ENCODE measurements at regions not wholly inside any gene's neighbourhood (a gene's known extent, or its start where the extent isn't known, plus 50 kb on each side); places are given as distances from the start of the nearest gene placed in this dataset.
"Not testable (repeated sequence)": the region's sequence is repeated elsewhere in the genome, so short reads cannot be mapped to it uniquely, and the experiment has no call there.

- H3K9me3 Mint-ChIP-seq = peaks cover 26% of the 10 kb centered on the region
- H3K4me1 Mint-ChIP-seq (ENCODE audit: low read depth) = no peaks in the 10 kb centered on the region
- H3K36me3 Mint-ChIP-seq (ENCODE audit: low read depth) = no peaks in the 10 kb centered on the region
- no peak overlapping the region for H3K27ac Mint-ChIP-seq
- H3K27me3 Mint-ChIP-seq (ENCODE audit: low read depth) = no peaks in the 10 kb centered on the region
- no peak for DNase-seq (ENCODE audit: low spot score)
- H3K4me3 Mint-ChIP-seq = no peak overlapping the region
Measured at GRCh38 chr12:87021400-87021799, 765.2 kb upstream of the MGAT4C start.

DNA sequence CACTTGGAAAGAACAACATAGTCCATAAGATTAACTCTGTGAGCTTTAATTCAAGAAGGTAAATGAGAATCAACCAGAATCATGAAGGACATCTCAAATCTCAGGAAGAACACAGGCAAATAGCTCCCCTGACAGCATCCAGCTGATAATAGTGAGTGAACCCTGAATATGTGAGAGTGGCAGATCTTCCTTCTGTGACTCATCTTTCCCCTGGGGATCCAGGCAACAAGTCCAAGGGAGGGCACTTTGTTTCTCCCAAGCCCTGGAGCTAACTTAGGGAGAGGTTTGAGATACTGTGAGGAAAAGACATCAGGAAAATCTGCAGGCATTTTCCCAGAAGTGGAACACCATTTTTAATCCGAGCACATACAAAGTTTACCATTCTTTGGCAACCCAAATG is 763.9 kb upstream of the MGAT4C start:
- Mint-ChIP-seq H3K27me3 (ENCODE audit: low read depth) (no peaks in the 10 kb centered on the region), H3K36me3 (ENCODE audit: low read depth) (no peaks in the 10 kb centered on the region), H3K9me3 (peaks cover 27% of the 10 kb centered on the region), H3K4me3 (no peak overlapping the region), H3K27ac (no peak overlapping the region), H3K4me1 (ENCODE audit: low read depth) (no peaks in the 10 kb centered on the region)
- DNase-seq (ENCODE audit: low spot score) = no peak

DNA sequence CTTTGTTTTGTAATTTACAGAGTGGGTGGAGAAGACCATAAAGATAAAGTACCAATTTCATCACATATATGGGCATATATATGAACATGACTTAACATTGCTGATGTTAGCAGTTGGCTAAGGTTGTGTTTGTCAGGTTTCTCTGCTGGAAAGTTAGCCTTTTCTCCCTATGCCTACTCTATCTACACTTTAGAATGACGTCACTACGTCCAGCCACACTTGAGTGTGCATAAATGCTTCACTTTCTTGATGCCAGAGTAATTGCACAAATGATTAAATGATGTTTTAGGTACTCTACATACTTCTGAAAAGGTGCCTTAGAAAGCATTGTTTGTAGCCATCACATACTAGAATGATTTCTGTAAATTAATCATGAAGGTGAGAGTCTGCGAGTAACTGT is 759.2 kb upstream of the MGAT4C start:
- no peak for DNase-seq (ENCODE audit: low spot score)
- Mint-ChIP-seq H3K36me3 (ENCODE audit: low read depth) (no peaks in the 10 kb centered on the region), H3K4me1 (ENCODE audit: low read depth) (no peaks in the 10 kb centered on the region), H3K27ac (no peak overlapping the region), H3K9me3 (peaks cover 21% of the 10 kb centered on the region), H3K27me3 (ENCODE audit: low read depth) (no peaks in the 10 kb centered on the region), H3K4me3 (no peak overlapping the region)

DNA sequence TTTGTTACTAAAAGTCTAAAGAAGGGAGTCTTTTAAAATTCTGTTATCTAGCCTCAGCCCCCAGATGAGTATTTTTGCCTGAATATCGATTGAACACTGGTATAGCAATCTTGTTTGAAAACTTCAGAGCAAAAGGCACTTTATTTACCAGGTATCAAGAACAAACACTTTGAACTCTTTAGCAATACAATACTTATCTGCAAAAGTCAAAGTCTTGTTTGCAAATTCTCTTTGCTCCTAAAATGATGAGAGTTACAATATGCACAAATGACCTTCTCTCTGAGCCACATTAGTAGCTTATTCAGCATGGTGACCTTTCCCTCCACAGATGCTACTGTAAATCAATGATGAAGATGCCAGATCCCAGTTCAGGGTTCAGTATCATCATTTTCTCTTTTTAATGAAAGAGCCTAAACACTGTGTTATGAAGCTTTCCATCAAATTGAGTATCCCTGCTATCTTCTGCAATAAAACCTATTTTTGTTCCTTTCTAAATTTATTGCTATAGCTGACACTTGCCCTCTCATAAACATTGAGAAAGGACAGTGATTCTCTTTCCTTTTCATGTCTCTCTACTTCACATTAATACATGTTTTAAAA is 752.7 kb upstream of the MGAT4C start:
- no peak for DNase-seq (ENCODE audit: low spot score)
- Mint-ChIP-seq H3K4me3 (no peak overlapping the region), H3K4me1 (ENCODE audit: low read depth) (no peaks in the 10 kb centered on the region), H3K9me3 (peaks cover 15% of the 10 kb centered on the region), H3K27ac (no peak overlapping the region), H3K27me3 (ENCODE audit: low read depth) (no peaks in the 10 kb centered on the region), H3K36me3 (ENCODE audit: low read depth) (no peaks in the 10 kb centered on the region)

GRCh38 chr12:87001102-87001501 is 744.9 kb upstream of the MGAT4C start:
- H3K27ac Mint-ChIP-seq = no peak overlapping the region
- no peak overlapping the region for H3K4me3 Mint-ChIP-seq
- no peaks in the 10 kb centered on the region for H3K4me1 Mint-ChIP-seq (ENCODE audit: low read depth)
- no peaks in the 10 kb centered on the region for H3K27me3 Mint-ChIP-seq (ENCODE audit: low read depth)
- no peak for DNase-seq (ENCODE audit: low spot score)
- no peaks in the 10 kb centered on the region for H3K36me3 Mint-ChIP-seq (ENCODE audit: low read depth)
- H3K9me3 Mint-ChIP-seq = peaks cover 36% of the 10 kb centered on the region

DNA sequence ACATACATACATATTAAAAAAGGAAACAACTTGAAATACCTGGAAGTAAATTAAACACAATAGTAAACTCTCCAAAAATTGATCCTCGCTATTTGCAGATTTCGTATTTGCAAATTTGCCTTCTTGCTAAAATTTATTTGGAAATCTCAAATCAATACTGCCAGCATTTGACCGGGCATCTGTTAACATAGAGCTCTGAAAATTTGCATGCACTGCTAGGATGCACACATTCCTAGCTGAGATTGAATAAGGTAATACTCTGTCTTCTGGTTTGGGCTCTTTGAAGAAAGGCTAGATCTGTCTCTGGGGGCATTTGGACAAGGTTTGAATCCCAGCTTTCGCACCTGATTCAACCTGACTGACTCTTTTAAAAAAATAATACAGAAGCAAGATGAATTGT is 729.1 kb upstream of the MGAT4C start:
- peaks cover 4% of the 10 kb centered on the region for H3K9me3 Mint-ChIP-seq
- H3K36me3 Mint-ChIP-seq (ENCODE audit: low read depth) = no peaks in the 10 kb centered on the region
- H3K4me1 Mint-ChIP-seq (ENCODE audit: low read depth) = no peaks in the 10 kb centered on the region
- H3K4me3 Mint-ChIP-seq = no peak overlapping the region
- H3K27me3 Mint-ChIP-seq (ENCODE audit: low read depth) = no peaks in the 10 kb centered on the region
- DNase-seq (ENCODE audit: low spot score) = no peak
- H3K27ac Mint-ChIP-seq = no peak overlapping the region

DNA sequence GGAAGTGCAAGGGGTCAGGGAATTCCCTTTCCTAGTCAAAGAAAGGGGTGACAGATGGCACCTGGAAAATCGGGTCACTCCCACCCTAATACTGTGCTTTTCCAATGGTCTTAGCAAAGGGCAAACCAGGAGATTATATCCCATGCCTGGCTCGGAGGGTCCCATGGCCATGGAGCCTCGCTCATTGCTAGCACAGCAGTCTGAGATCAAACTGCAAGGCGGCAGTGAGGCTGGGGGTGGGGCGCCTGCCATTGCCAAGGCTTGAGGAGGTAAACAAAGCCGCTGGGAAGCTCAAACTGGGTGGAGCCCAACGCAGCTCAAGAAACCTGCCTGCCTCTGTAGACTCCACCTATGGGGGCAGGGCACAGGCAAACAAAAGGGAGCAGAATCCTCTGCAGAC is 714.4 kb upstream of the MGAT4C start:
- H3K4me1 Mint-ChIP-seq (ENCODE audit: low read depth); H3K27ac Mint-ChIP-seq; DNase-seq (ENCODE audit: low spot score); H3K36me3 Mint-ChIP-seq (ENCODE audit: low read depth); H3K27me3 Mint-ChIP-seq (ENCODE audit: low read depth); H3K4me3 Mint-ChIP-seq: not testable (repeated sequence)
- peaks cover 20% of the 10 kb centered on the region for H3K9me3 Mint-ChIP-seq

- Mint-ChIP-seq H3K4me1 (ENCODE audit: low read depth) (no peaks in the 10 kb centered on the region), H3K4me3 (no peak overlapping the region)
Measured at GRCh38 chr12:86959766-86960458, 703.7 kb upstream of the MGAT4C start.

GRCh38 chr12:86950444-86950843 is 694.3 kb upstream of the MGAT4C start:
- H3K9me3 Mint-ChIP-seq = no peaks in the 10 kb centered on the region
- no peak for DNase-seq (ENCODE audit: low spot score)
- H3K4me3 Mint-ChIP-seq = no peak overlapping the region
- H3K4me1 Mint-ChIP-seq (ENCODE audit: low read depth) = no peaks in the 10 kb centered on the region
- no peak overlapping the region for H3K27ac Mint-ChIP-seq
- H3K27me3 Mint-ChIP-seq (ENCODE audit: low read depth) = no peaks in the 10 kb centered on the region
- no peaks in the 10 kb centered on the region for H3K36me3 Mint-ChIP-seq (ENCODE audit: low read depth)

More at GRCh38 chr12:86959766-86960458, 703.7 kb upstream of the MGAT4C start:
- Mint-ChIP-seq H3K27ac (no peak overlapping the region), H3K9me3 (peaks cover 26% of the 10 kb centered on the region), H3K27me3 (ENCODE audit: low read depth) (no peaks in the 10 kb centered on the region), H3K36me3 (ENCODE audit: low read depth) (no peaks in the 10 kb centered on the region)
- DNase-seq (ENCODE audit: low spot score) = no peak

GRCh38 chr12:86950043-86950442 is 693.9 kb upstream of the MGAT4C start:
- Mint-ChIP-seq H3K4me3 (no peak overlapping the region), H3K27ac (no peak overlapping the region), H3K4me1 (ENCODE audit: low read depth) (no peaks in the 10 kb centered on the region), H3K9me3 (no peaks in the 10 kb centered on the region), H3K27me3 (ENCODE audit: low read depth) (no peaks in the 10 kb centered on the region), H3K36me3 (ENCODE audit: low read depth) (no peaks in the 10 kb centered on the region)
- no peak for DNase-seq (ENCODE audit: low spot score)

DNA sequence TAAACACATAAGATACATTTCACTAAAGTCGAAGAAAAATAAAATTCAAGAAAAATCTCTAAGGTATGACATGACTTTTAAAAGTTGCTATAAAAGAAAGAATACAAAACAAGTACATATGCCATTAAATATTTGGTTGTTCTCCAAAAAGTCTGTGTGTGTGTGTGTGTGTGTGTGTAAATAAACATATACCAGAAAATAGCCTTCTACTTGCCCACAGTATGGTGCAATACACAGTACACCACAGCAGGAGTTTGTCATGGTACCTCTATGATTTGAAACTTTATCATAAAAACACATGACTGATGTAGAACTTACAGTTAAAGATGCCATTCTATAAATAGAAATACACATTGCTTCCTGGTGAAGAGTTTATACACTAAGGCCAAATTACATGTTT is 692.7 kb upstream of the MGAT4C start:
- Mint-ChIP-seq H3K4me3 (no peak overlapping the region), H3K27me3 (ENCODE audit: low read depth) (no peaks in the 10 kb centered on the region), H3K9me3 (peaks cover 4% of the 10 kb centered on the region), H3K36me3 (ENCODE audit: low read depth) (no peaks in the 10 kb centered on the region), H3K27ac (no peak overlapping the region), H3K4me1 (ENCODE audit: low read depth) (no peaks in the 10 kb centered on the region)
- no peak for DNase-seq (ENCODE audit: low spot score)

GRCh38 chr12:86945685-86946196 is 689.5 kb upstream of the MGAT4C start:
- peaks cover 26% of the 10 kb centered on the region for H3K9me3 Mint-ChIP-seq
- H3K4me1 Mint-ChIP-seq (ENCODE audit: low read depth) = no peaks in the 10 kb centered on the region
- H3K27ac Mint-ChIP-seq = no peak overlapping the region
- no peaks in the 10 kb centered on the region for H3K36me3 Mint-ChIP-seq (ENCODE audit: low read depth)
- DNase-seq (ENCODE audit: low spot score) = no peak
- H3K4me3 Mint-ChIP-seq = no peak overlapping the region
- H3K27me3 Mint-ChIP-seq (ENCODE audit: low read depth) = no peaks in the 10 kb centered on the region

DNA sequence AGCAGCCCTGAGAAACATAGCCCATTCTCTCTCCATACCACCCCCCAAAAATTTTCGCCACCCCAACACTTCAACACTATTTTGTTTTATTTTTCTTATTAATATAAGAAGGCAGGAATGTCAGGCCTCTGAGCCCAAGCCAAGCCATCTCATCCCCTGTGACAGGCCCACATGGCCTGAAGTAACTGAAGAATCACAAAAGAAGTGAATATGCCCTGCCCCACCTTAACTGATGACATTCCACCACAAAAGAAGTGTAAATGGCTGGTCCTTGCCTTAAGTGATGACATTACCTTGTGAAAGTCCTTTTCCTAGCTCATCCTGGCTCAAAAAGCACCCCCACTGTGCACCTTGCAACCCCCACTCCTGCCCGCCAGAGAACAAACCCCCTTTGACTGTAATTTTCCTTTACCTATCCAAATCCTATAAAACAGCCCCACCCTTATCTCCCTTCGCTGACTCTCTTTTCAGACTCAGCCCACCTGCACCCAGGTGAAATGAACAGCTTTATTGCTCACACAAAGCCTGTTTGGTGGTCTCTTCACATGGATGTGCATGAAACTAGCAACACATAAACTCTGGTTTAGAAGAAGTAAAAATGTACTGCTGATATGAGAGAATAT is 688.1 kb upstream of the MGAT4C start:
- not testable (repeated sequence) for DNase-seq (ENCODE audit: low spot score); H3K4me3 Mint-ChIP-seq; H3K27me3 Mint-ChIP-seq (ENCODE audit: low read depth); H3K27ac Mint-ChIP-seq; H3K4me1 Mint-ChIP-seq (ENCODE audit: low read depth); H3K36me3 Mint-ChIP-seq (ENCODE audit: low read depth)
- H3K9me3 Mint-ChIP-seq = peaks cover 26% of the 10 kb centered on the region

- DNase-seq (ENCODE audit: low spot score) = no peak
- Mint-ChIP-seq H3K4me1 (ENCODE audit: low read depth) (no peaks in the 10 kb centered on the region), H3K36me3 (ENCODE audit: low read depth) (no peaks in the 10 kb centered on the region), H3K9me3 (peaks cover 4% of the 10 kb centered on the region), H3K4me3 (no peak overlapping the region), H3K27ac (no peak overlapping the region), H3K27me3 (ENCODE audit: low read depth) (no peaks in the 10 kb centered on the region)
Measured at GRCh38 chr12:86931714-86932113, 675.5 kb upstream of the MGAT4C start.

Measured in T-helper 2 cell treated with Interferon-gamma antibody and Interleukin-4, amounts not matched to agents 5 μg/mL and 100 μg/mL, for 36 hours (primary cell).